Neural cell (in vitro differentiated cells): ENCODE measurements at regions not wholly inside any gene's neighbourhood (a gene's known extent, or its start where the extent isn't known, plus 50 kb on each side); places are given as distances from the start of the nearest gene placed in this dataset.

ENCODE experiments used
- H2AFZ ChIP-seq: fragments of 200-600, 300-800 bp; sonication (generic), shearing (Covaris generic); 2 replicates; pipeline ENCODE4 v1.6.0; 2014; ENCODE audit warnings: low read depth, mild to moderate bottlenecking, antibody characterized with exemption, low read length, moderate library complexity
- H3F3A ChIP-seq: fragments of 200-600 bp; shearing (Covaris generic); 2 replicates; pipeline ENCODE4 v1.6.1; 2016; ENCODE audit warnings: mild to moderate bottlenecking, moderate library complexity, mixed read lengths, antibody characterized with exemption, low read length; ENCODE audit not compliant: insufficient read depth, poor library complexity, severe bottlenecking
- H3K27ac ChIP-seq: fragments of 200-600, 300-800 bp; sonication (generic), shearing (Covaris generic); 2 replicates; pipeline ENCODE4 v1.5.1; 2014; ENCODE audit warnings: mild to moderate bottlenecking, low read length, moderate library complexity
- H3K27me3 ChIP-seq: fragments of 300-800, 200-600 bp; sonication (generic), shearing (Covaris generic); 2 replicates; pipeline ENCODE4 v1.6.0; 2014; ENCODE audit warnings: mild to moderate bottlenecking, low read depth, low read length, moderate library complexity; ENCODE audit not compliant: insufficient read depth
- H3K36me3 ChIP-seq: fragments of 300-800, 200-600 bp; sonication (generic), shearing (Covaris generic); 2 replicates; pipeline ENCODE4 v1.5.1; 2014; ENCODE audit warnings: mild to moderate bottlenecking, antibody characterized with exemption, low read length, moderate library complexity; ENCODE audit not compliant: insufficient read depth
- H3K4me2 ChIP-seq: fragments of 300-800, 200-600 bp; sonication (generic), shearing (Covaris generic); 2 replicates; pipeline ENCODE4 v1.6.0; 2014; ENCODE audit warnings: mild to moderate bottlenecking, low read length
- H3K4me3 ChIP-seq: fragments of 300-800, 200-600 bp; sonication (generic), shearing (Covaris generic); 2 replicates; pipeline ENCODE4 v1.5.1; 2014; ENCODE audit warnings: mild to moderate bottlenecking, low read length, moderate library complexity
- H3K79me2 ChIP-seq: fragments of 200-600 bp; shearing (Covaris generic); replicated peaks from 2 replicates; pipeline ENCODE4 v1.6.0; 2014; ENCODE audit warnings: mild to moderate bottlenecking, low read length, moderate library complexity; ENCODE audit not compliant: insufficient read depth
- H3K9ac ChIP-seq: fragments of 300-800, 200-600 bp; sonication (generic), shearing (Covaris generic); 2 replicates; pipeline ENCODE4 v1.6.1; 2016; ENCODE audit warnings: mild to moderate bottlenecking, low read length, mixed read lengths
- H3K9me2 ChIP-seq: fragments of 200-600 bp; shearing (Covaris generic); 2 replicates; pipeline ENCODE4 v1.6.1; 2016; ENCODE audit warnings: mild to moderate bottlenecking, low read length, mixed read lengths; ENCODE audit not compliant: insufficient read depth
- H3K9me3 ChIP-seq: fragments of 200-600, 300-800 bp; sonication (generic), shearing (Covaris generic); 2 replicates; pipeline ENCODE4 v1.6.1; 2016; ENCODE audit warnings: mild to moderate bottlenecking, mixed run types, low read length, moderate library complexity, mixed read lengths
- H4K20me1 ChIP-seq: fragments of 200-600 bp; shearing (Covaris generic); 2 replicates; pipeline ENCODE4 v1.6.1; 2016; ENCODE audit warnings: mild to moderate bottlenecking, mixed run types; ENCODE audit not compliant: insufficient read depth
- CTCF ChIP-seq: fragments of 450-650 bp; IDR thresholded peaks from 2 replicates; pipeline ENCODE4 v1.5.1; 2014; ENCODE audit warnings: antibody characterized with exemption, mild to moderate bottlenecking, moderate library complexity; ENCODE audit not compliant: poor library complexity, severe bottlenecking
- EP300 ChIP-seq: fragments of 450-650 bp; conservative IDR thresholded peaks from 2 replicates; pipeline ENCODE4 v1.6.1; 2014; ENCODE audit warnings: antibody characterized with exemption, mild to moderate bottlenecking, moderate library complexity; ENCODE audit not compliant: poor library complexity, severe bottlenecking
- EZH2 ChIP-seq: fragments of 200-600, 300-800 bp; shearing (Covaris generic), sonication (generic); IDR thresholded peaks from 2 replicates; pipeline ENCODE4 v1.6.1; 2014; ENCODE audit warnings: antibody characterized with exemption, low read length, borderline replicate concordance, mild to moderate bottlenecking; ENCODE audit not compliant: insufficient read depth, poor library complexity, severe bottlenecking
- MXI1 ChIP-seq: fragments of 450-650 bp; conservative IDR thresholded peaks from 2 replicates; pipeline ENCODE4 v1.6.1; 2014; ENCODE audit warnings: antibody characterized with exemption, mild to moderate bottlenecking; ENCODE audit not compliant: poor library complexity, severe bottlenecking
- POLR2AphosphoS5 ChIP-seq: IDR thresholded peaks from 2 replicates; pipeline ENCODE4 v1.6.1; 2012
- RAD21 ChIP-seq: fragments of 450-650 bp; conservative IDR thresholded peaks from 2 replicates; pipeline ENCODE4 v1.6.1; 2014; ENCODE audit warnings: antibody characterized with exemption, mild to moderate bottlenecking, moderate library complexity
- REST ChIP-seq: IDR thresholded peaks from 2 replicates; pipeline ENCODE4 v1.6.1; 2012; ENCODE audit warnings: borderline replicate concordance
- SMC3 ChIP-seq: fragments of 450-650 bp; conservative IDR thresholded peaks from 2 replicates; pipeline ENCODE4 v1.6.1; 2014; ENCODE audit warnings: antibody characterized with exemption, mild to moderate bottlenecking, moderate library complexity; ENCODE audit not compliant: poor library complexity
- TAF1 ChIP-seq: IDR thresholded peaks from 2 replicates; pipeline ENCODE4 v1.6.1; 2012; ENCODE audit warnings: low read depth

GRCh38 chr5:152487130-152487529, 82.1 kb upstream of the NMUR2 start:
- Histone ChIP-seq H3K4me2 (no peak overlapping the region), H4K20me1 (no peaks in the 10 kb centered on the region), H3K27me3 (no peaks in the 10 kb centered on the region), H3F3A (no peaks in the 10 kb centered on the region), H3K36me3 (no peaks in the 10 kb centered on the region), H3K9ac (no peak overlapping the region), H2AFZ (no peak overlapping the region), H3K9me3 (no peaks in the 10 kb centered on the region), H3K27ac (no peak overlapping the region), H3K79me2 (no peaks in the 10 kb centered on the region), H3K4me3 (no peak overlapping the region), H3K9me2 (no peaks in the 10 kb centered on the region)
- no peak for TF ChIP-seq MXI1
- TF ChIP-seq SMC3 = no peak
- TF ChIP-seq EZH2 = no peak

GRCh38 chr5:152488869-152489268, 83.8 kb upstream of the NMUR2 start:
- H3K4me3 ChIP-seq = no peak overlapping the region
- no peaks in the 10 kb centered on the region for H3F3A ChIP-seq
- H3K27me3 ChIP-seq = no peaks in the 10 kb centered on the region
- no peaks in the 10 kb centered on the region for H3K9me2 ChIP-seq
- TF ChIP-seq TAF1 = no peak
- no peak for TF ChIP-seq RAD21
- TF ChIP-seq EP300 = no peak
- no peak for TF ChIP-seq EZH2
- no peak for TF ChIP-seq SMC3
- no peak for TF ChIP-seq CTCF
- no peak for TF ChIP-seq REST
- no peak for TF ChIP-seq POLR2AphosphoS5
- no peak for TF ChIP-seq MXI1
- H3K9ac ChIP-seq = no peak overlapping the region
- no peak overlapping the region for H3K4me2 ChIP-seq
- H3K27ac ChIP-seq = no peak overlapping the region
- H3K79me2 ChIP-seq = no peaks in the 10 kb centered on the region
- no peaks in the 10 kb centered on the region for H3K9me3 ChIP-seq
- H2AFZ ChIP-seq = no peak overlapping the region
- H3K36me3 ChIP-seq = no peaks in the 10 kb centered on the region
- H4K20me1 ChIP-seq = no peaks in the 10 kb centered on the region
